ENCODE measurements at regions not wholly inside any gene's neighbourhood (a gene's known extent, or its start where the extent isn't known, plus 50 kb on each side); places are given as distances from the start of the nearest gene placed in this dataset.
A peak's percentile ranks its signal among the peaks of the same experiment; 100 is the strongest.

GRCh38 chr9:129497005-129497812 lies 123.7 kb downstream of the C9orf50 start:
- peak overlapping the region; percentile 71 for H3K4me3 ChIP-seq (ENCODE audit: low read depth, low read length)
- FAIRE-seq (no peak), DNase-seq (ENCODE audit: low read depth) (no peak)
- TF ChIP-seq CTCF (IDR thresholded peaks at IDR 0.05; ENCODE audit: insufficient read depth, low read length, severe bottlenecking), result no peak
- H3K36me3 ChIP-seq (ENCODE audit: control insufficient read depth, insufficient read depth, low read length), result peaks cover 2% of the 10 kb centered on the region
- no peaks in the 10 kb centered on the region for H3K27me3 ChIP-seq (ENCODE audit: control insufficient read depth, insufficient read depth, low read length)

- H3K27me3 ChIP-seq (ENCODE audit: control insufficient read depth, insufficient read depth, low read length), result no peaks in the 10 kb centered on the region
- FAIRE-seq, result no peak
- peak overlapping the region; percentile 71 for H3K4me3 ChIP-seq (ENCODE audit: low read depth, low read length)
- H3K36me3 ChIP-seq (ENCODE audit: control insufficient read depth, insufficient read depth, low read length), result peaks cover 2% of the 10 kb centered on the region
- peak; percentile 57 for DNase-seq (ENCODE audit: low read depth)
- TF ChIP-seq CTCF (IDR thresholded peaks at IDR 0.05; ENCODE audit: insufficient read depth, low read length, severe bottlenecking), result no peak
These were observed 124.4 kb downstream of the C9orf50 start for GRCh38 chr9:129496473-129497004.

DNA sequence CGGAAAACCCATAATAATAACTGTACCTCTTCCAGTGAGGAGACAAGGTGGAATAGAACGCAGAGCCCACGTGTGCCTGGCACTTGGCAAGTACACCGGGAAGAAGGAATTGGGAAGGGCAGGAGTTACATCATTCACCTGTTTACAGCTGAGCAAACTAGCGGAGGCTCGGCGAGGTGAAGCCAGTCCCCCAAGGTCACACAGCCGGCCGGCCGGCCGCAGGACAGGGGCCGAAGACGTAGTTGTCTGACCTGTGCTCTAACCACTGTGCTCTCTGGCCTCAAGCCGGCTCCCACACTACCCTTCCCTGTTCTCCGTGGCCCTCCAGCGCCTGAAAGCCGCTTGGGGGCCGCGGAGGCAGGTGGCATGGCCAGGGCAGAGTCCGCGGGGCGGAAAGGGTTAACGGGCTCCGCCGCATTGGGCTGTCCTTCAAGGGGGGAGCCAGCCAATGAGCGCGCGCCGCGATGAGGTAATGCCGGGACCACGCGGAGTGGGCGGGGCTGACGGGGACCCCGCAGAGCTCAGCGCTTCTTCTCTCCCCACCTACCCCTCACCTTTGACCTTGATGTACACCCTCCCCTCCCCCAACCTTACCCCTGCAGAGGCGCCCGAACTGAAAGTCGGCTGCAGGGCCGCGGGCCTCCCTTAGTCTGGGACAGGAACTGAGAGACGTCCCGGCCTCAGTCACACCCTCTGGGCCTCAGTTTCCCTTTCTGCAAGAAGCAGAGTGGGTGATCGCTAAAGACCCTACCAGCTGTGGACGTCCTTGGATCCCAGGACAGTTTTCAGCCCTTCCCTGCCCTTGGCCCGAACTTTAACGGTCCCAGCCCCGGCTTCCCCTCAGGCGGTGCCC lies 125.1 kb downstream of the C9orf50 start:
- FAIRE-seq (no peak), DNase-seq (ENCODE audit: low read depth) (peak; percentile 65)
- no peak for TF ChIP-seq CTCF (IDR thresholded peaks at IDR 0.05; ENCODE audit: insufficient read depth, low read length, severe bottlenecking)
- H3K36me3 ChIP-seq (ENCODE audit: control insufficient read depth, insufficient read depth, low read length), result peaks cover 2% of the 10 kb centered on the region
- no peaks in the 10 kb centered on the region for H3K27me3 ChIP-seq (ENCODE audit: control insufficient read depth, insufficient read depth, low read length)
- H3K4me3 ChIP-seq (ENCODE audit: low read depth, low read length), result peak overlapping the region; percentile 71

GRCh38 chr9:129494113-129494789 lies 126.7 kb downstream of the C9orf50 start:
- FAIRE-seq, result no peak
- TF ChIP-seq CTCF (IDR thresholded peaks at IDR 0.05; ENCODE audit: insufficient read depth, low read length, severe bottlenecking), result no peak
- Histone ChIP-seq H3K27me3 (ENCODE audit: control insufficient read depth, insufficient read depth, low read length) (no peaks in the 10 kb centered on the region), H3K4me3 (ENCODE audit: low read depth, low read length) (no peak overlapping the region), H3K36me3 (ENCODE audit: control insufficient read depth, insufficient read depth, low read length) (peaks cover 2% of the 10 kb centered on the region)
- no peak for DNase-seq (ENCODE audit: low read depth)

GRCh38 chr9:129493706-129494047 lies 127.2 kb downstream of the C9orf50 start:
- Histone ChIP-seq H3K27me3 (ENCODE audit: control insufficient read depth, insufficient read depth, low read length) (no peaks in the 10 kb centered on the region), H3K4me3 (ENCODE audit: low read depth, low read length) (no peak overlapping the region), H3K36me3 (ENCODE audit: control insufficient read depth, insufficient read depth, low read length) (peaks cover 2% of the 10 kb centered on the region)
- DNase-seq (ENCODE audit: low read depth) (no peak), FAIRE-seq (no peak)
- no peak for TF ChIP-seq CTCF (IDR thresholded peaks at IDR 0.05; ENCODE audit: insufficient read depth, low read length, severe bottlenecking)
